Neutrophil (primary cell): ENCODE measurements at regions not wholly inside any gene's neighbourhood (a gene's known extent, or its start where the extent isn't known, plus 50 kb on each side); places are given as distances from the start of the nearest gene placed in this dataset.
"Not testable (repeated sequence)": the region's sequence is repeated elsewhere in the genome, so short reads cannot be mapped to it uniquely, and the experiment has no call there.

Experiments used
- H3K27ac ChIP-seq: fragments of 200-600 bp; sonication (generic); 2 replicates; pipeline ENCODE4 v1.5.1; 2016; ENCODE audit warnings: mild to moderate bottlenecking, moderate library complexity
- H3K27me3 ChIP-seq: fragments of 200-600 bp; sonication (generic); 2 replicates; pipeline ENCODE4 v1.6.0; 2016; ENCODE audit warnings: mild to moderate bottlenecking
- H3K36me3 ChIP-seq: fragments of 200-600 bp; sonication (generic); 2 replicates; pipeline ENCODE4 v1.5.1; 2017
- H3K4me1 ChIP-seq, 2 experiments: fragments of 200-600 bp in 1 of 2; sonication (generic) in 1 of 2; 1 replicate in 1 of 2; 2 replicates in 1 of 2; pipeline versions ENCODE4 v1.5.1 to v1.6.1; 2013 to 2016; ENCODE audit warnings: low read depth in 1 of 2, low read length in 1 of 2, mild to moderate bottlenecking in 1 of 2, moderate library complexity in 1 of 2; ENCODE audit not compliant: control insufficient read depth in 1 of 2, insufficient read depth in 1 of 2
- H3K4me3 ChIP-seq, 2 experiments: fragments of 200-600 bp in 1 of 2; sonication (generic) in 1 of 2; 1 replicate in 1 of 2; 2 replicates in 1 of 2; pipeline ENCODE4 v1.5.1; 2013 to 2016; ENCODE audit warnings: low read depth in 1 of 2, low read length in 1 of 2, mild to moderate bottlenecking in 1 of 2, moderate library complexity in 1 of 2
- H3K9me3 ChIP-seq: fragments of 200-600 bp; sonication (generic); 2 replicates; pipeline ENCODE4 v1.5.1; 2016
- TF ChIP-seq, protein P1 (sequence below): fragments of 200-600 bp; sonication (generic); IDR thresholded peaks from 2 replicates; pipeline ENCODE4 v1.5.1; 2016; ENCODE audit warnings: antibody characterized with exemption

DNA sequence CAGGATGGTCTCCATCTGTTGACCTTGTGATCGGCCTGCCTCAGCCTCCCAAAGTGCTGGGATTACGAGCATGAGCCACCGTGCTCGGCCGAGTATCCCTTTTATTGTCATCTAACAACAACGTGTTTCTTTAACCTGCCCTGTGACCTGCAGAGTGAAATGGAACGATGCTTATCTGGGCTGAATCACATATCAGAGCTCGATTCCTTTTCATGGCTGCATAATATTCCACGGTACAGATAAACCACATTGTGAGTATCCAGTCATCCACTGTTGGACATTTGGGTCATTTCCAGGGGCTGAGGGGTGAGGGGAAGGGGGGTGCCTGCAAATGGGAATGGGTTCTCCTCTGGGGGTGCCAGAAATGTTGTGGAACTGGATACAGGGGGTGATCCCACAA is 260.0 kb downstream of the ASMT start:
- H3K4me3 ChIP-seq: no peak overlapping the region
- H3K27me3 ChIP-seq: no peaks in the 10 kb centered on the region
- H3K4me1 ChIP-seq: no peaks in the 10 kb centered on the region
- H3K9me3 ChIP-seq: no peaks in the 10 kb centered on the region
- no peaks in the 10 kb centered on the region for H3K36me3 ChIP-seq
- H3K27ac ChIP-seq: no peak overlapping the region
- TF ChIP-seq, protein P1, sequence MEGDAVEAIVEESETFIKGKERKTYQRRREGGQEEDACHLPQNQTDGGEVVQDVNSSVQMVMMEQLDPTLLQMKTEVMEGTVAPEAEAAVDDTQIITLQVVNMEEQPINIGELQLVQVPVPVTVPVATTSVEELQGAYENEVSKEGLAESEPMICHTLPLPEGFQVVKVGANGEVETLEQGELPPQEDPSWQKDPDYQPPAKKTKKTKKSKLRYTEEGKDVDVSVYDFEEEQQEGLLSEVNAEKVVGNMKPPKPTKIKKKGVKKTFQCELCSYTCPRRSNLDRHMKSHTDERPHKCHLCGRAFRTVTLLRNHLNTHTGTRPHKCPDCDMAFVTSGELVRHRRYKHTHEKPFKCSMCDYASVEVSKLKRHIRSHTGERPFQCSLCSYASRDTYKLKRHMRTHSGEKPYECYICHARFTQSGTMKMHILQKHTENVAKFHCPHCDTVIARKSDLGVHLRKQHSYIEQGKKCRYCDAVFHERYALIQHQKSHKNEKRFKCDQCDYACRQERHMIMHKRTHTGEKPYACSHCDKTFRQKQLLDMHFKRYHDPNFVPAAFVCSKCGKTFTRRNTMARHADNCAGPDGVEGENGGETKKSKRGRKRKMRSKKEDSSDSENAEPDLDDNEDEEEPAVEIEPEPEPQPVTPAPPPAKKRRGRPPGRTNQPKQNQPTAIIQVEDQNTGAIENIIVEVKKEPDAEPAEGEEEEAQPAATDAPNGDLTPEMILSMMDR: no peak

- H3K36me3 ChIP-seq: no peaks in the 10 kb centered on the region
- no peaks in the 10 kb centered on the region for H3K4me1 ChIP-seq
- no peaks in the 10 kb centered on the region for H3K27me3 ChIP-seq
- no peak overlapping the region for H3K4me3 ChIP-seq
- TF ChIP-seq, protein P1: no peak
- no peak overlapping the region for H3K27ac ChIP-seq
- H3K9me3 ChIP-seq: no peaks in the 10 kb centered on the region
Observed at GRCh38 chrX:1876041-1876440, 261.2 kb downstream of the ASMT start.

DNA sequence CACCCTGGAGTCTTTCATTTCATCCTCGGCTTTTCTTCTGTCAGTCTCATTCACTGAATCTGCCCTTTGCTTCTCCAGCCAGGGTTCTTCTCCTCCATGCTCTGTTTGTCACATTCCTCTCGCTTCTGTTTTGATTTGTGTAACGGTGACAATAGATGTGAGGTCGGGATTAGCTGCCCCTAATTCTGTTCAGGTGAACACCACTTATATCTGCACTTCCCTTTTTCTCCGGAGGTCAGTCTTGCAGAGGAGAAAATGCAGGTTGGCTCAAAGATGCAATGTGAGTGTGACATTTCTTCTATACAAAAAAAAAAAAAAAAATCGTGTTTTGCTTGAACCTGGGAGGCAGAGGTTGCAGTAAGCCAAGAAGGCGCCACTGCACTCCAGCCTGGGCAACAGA is 262.9 kb downstream of the ASMT start:
- Histone ChIP-seq H3K27me3 (no peaks in the 10 kb centered on the region), H3K4me3 (no peak overlapping the region), H3K9me3 (no peaks in the 10 kb centered on the region), H3K27ac (no peak overlapping the region), H3K36me3 (no peaks in the 10 kb centered on the region), H3K4me1 (no peaks in the 10 kb centered on the region)
- TF ChIP-seq, protein P1: no peak

GRCh38 chrX:1880884-1881817 is 266.3 kb downstream of the ASMT start:
- not testable (repeated sequence) for H3K9me3 ChIP-seq, H3K36me3 ChIP-seq, H3K4me1 ChIP-seq, H3K27ac ChIP-seq, H3K27me3 ChIP-seq, H3K4me3 ChIP-seq

GRCh38 chrX:1883772-1884171 is 268.9 kb downstream of the ASMT start:
- no peak overlapping the region for H3K4me3 ChIP-seq
- no peaks in the 10 kb centered on the region for H3K9me3 ChIP-seq
- no peaks in the 10 kb centered on the region for H3K36me3 ChIP-seq
- TF ChIP-seq, protein P1: no peak
- H3K27ac ChIP-seq: no peak overlapping the region
- H3K4me1 ChIP-seq: no peaks in the 10 kb centered on the region
- no peaks in the 10 kb centered on the region for H3K27me3 ChIP-seq

DNA sequence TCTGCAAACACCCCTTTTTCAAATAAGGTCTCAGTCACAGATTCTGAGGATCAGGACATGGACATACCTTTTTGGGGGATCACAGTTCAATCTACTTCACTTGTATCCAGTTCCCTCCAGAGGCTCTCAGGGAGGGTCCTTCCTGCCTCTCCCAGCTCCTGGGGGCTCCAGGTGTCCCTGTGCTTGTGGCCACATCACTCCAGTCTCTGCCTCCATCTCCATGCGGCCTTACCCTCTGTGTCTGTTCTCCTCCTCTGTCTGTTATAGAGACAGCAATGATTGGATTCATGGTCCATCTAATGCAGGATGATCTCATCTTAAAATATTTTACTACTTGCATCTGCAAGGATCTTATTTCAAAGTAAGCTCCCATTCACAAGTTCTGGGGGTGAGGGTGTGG is 269.6 kb downstream of the ASMT start:
- no peaks in the 10 kb centered on the region for H3K9me3 ChIP-seq
- no peaks in the 10 kb centered on the region for H3K36me3 ChIP-seq
- TF ChIP-seq, protein P1: no peak
- H3K27me3 ChIP-seq: no peaks in the 10 kb centered on the region
- no peak overlapping the region for H3K4me3 ChIP-seq
- no peak overlapping the region for H3K27ac ChIP-seq
- H3K4me1 ChIP-seq: no peaks in the 10 kb centered on the region
